HG03064 (cell line): ENCODE measurements at regions not wholly inside any gene's neighbourhood (a gene's known extent, or its start where the extent isn't known, plus 50 kb on each side); places are given as distances from the start of the nearest gene placed in this dataset.
"Not testable (repeated sequence)": the region's sequence is repeated elsewhere in the genome, so short reads cannot be mapped to it uniquely, and the experiment has no call there.

Experiments used
- ATAC-seq: cut with Tn5 transposase; IDR thresholded peaks from one replicate; pipeline ENCODE4 v1.9.1; 2021; ENCODE audit warnings: low read depth; ENCODE audit not compliant: unreplicated experiment

- ATAC-seq = no peak
Measured at GRCh38 chr4:128758314-128758922, 51.1 kb upstream of the JADE1 start.

DNA sequence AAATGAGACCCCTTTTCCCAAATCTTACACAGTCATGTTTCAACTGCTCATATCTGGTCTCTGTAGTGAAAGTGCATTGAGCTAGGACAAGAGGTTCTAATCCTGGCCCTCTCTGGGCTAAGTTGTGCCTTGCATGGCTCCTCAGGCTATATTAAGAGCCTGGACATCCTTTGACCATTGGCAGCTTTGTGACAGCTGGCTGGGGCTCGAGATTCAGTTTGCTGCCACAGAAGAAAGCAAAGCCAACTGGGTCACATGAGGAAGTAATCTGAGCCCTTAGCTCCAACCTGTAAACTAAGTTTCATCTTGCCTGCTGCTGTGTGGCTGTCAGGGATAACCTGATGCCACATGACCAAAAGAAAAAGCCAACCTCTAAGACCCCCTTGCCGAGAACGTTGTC lies 51.8 kb upstream of the JADE1 start:
- no peak for ATAC-seq

- no peak for ATAC-seq
Measured at GRCh38 chr4:128751354-128751753, 58.1 kb upstream of the JADE1 start.

- ATAC-seq = not testable (repeated sequence)
Measured at GRCh38 chr4:128741748-128742147, 67.8 kb upstream of the JADE1 start.

- ATAC-seq = no peak
Measured at GRCh38 chr4:128737098-128737513, 72.4 kb upstream of the JADE1 start.

- ATAC-seq = no peak
Measured at GRCh38 chr4:128735714-128736113, 73.8 kb upstream of the JADE1 start.

- ATAC-seq = no peak
Measured at GRCh38 chr4:128728190-128728589, 81.3 kb upstream of the JADE1 start.

GRCh38 chr4:128727658-128728057 lies 81.8 kb upstream of the JADE1 start:
- no peak for ATAC-seq

DNA sequence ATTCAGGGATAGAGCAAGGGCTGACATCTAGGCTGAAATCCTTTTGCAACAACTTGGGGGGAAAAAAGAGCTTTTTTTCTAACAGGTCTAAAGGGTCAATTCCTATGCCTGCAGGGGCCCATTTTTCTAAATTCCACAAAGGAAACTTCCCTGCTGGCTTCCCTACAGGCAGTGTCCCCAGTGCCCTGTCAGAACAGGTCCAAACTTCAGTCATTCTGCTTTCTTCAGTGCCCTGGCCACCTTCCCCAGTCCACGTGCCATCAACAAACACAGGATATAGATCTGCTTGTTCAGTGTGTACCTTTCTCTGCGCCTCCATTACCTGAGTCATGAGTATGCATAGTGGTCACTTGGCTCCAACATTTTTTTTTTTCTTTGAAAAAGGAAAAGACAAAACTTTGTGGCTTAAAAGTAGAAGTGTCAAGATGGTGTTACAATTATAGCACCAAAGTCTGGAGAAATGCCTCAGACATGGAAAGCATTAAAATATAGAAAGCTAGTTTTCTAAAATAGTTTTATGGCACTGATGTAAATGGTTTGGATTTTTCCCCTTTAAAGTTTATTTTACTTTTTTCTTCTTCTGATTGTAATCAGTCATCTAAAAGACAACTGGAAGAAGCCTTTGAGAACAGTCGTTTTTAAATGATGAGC lies 84.0 kb upstream of the JADE1 start:
- no peak for ATAC-seq

DNA sequence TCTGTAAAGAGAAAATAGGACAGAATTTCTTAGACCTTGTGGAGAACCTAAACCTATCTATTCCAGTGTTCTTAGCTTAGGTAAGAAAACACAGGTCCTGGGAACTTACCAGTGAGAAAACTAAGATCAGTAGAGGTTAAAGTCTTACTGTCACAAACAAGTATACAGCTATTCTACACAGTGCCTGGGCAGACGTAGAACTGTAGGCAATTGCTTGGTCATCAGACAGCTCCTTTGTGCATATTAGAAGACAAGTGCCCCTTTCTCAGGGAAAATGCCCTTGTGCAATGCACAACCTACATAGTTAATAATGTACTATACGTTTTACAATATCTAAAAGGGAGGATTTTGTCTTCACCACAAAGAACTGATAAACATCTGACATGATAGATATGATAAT lies 86.6 kb upstream of the JADE1 start:
- no peak for ATAC-seq

DNA sequence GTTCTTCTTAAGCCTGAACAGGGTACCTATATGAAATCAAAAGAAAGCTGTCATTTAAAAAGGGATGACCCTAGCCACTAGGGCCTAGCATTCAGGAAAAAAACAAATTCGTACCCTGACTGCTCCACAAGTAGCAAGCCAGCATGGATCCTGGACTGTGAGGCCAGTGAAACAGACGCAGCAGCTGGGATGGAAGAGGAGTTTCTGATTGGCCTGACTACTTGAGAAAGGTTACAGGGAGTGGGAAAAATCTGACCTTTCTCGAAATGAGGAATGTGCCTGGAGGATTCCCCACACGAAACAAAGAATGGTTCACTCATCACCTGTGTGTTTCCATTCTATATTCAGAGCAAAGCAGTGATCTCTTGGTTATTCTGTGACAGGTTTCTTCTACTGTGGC lies 87.6 kb upstream of the JADE1 start:
- ATAC-seq = no peak

GRCh38 chr4:128720270-128720669 lies 89.2 kb upstream of the JADE1 start:
- ATAC-seq = no peak

GRCh38 chr4:128718768-128719167 lies 90.7 kb upstream of the JADE1 start:
- ATAC-seq = no peak

DNA sequence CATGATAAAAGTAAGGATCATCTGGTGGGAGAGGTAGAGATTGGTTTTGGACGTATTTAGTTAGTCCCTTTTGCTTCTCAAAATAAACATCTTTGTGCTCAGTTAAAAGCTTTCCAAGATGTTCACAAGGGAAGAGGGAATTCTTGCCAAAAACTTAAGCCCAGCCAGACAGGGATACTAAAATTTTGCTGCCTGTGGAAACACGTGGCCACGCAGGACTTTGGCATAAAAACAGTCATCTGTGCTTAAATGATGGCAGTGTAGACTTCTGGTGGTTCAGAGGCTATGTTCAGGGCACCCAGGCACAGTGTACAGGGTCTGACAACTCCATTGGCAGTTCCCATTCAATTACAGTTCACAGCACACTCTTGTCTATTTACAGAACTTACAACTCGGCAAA lies 93.2 kb upstream of the JADE1 start:
- no peak for ATAC-seq

- no peak for ATAC-seq
Measured at GRCh38 chr4:128715616-128716015, 93.9 kb upstream of the JADE1 start.

DNA sequence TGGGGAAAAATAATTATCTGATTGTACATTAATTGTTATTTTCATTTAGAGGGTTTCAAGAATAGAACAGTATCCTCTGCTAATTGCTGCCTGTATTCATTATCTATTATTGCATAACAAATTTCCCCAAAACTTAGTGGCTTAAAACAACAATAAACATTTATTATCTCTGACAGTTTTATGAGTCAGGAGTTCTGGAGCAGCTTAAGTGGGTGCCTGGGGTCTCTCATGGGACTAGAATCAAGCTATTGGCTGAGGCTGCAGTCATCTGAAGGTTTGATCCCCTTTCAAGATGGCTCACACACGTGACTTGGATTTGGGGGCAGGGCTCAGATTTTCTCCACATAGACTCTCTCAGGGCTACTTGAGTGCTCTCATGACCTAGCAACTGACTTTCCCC lies 98.1 kb upstream of the JADE1 start:
- no peak for ATAC-seq

- no peak for ATAC-seq
Measured at GRCh38 chr4:128709268-128709667, 100.2 kb upstream of the JADE1 start.

GRCh38 chr4:128707864-128708263 lies 101.6 kb upstream of the JADE1 start:
- no peak for ATAC-seq

DNA sequence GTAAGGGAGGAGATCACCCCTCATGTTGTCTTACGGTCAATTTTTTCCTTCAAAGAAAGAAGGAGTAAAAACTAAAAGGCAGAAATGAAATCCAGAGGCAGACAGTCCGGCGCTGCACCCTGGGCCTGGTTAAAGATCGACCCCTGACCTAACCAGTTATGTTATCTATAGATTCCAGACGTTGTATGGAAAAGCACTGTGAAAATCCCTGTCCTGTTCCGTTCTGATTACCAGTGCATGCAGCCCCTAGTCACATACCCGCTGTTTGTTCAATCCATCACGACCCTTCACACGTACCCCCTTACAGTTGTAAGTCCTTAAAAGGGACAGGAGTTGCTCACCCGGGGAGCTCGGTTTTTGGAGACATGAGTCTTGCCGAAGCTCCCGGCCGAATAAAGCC lies 105.6 kb upstream of the JADE1 start:
- ATAC-seq = no peak

DNA sequence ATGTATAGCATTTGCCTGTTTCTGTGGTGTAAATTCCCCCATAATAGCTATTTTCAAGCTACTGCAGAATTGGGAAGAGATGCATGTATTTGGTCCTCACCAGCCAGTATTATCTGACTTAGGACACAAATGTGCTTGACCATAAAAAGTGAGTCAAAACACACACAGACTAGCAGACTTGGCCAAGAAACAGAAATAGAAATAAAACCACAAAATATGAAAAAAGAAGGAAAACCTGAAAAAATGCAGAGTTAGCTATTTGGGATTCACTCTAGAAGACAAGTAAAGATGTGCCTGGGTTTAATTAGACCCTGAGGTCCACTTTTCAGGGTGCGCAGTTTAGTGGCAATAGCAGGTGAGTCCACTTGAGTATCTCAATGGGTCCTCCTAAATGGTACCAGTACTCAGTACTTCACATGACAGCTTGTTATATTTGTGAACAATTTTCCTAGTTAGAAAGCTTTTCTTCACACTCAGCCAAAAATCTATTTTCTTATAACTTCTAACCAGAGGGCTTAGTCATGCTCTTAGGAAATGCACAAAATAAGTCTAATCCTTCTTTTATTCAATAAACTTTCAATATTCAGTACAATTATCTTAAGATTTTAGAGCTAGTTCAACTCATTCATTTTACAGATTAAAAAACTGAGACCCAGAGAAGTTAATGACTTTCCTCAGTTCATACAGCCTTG lies 108.7 kb upstream of the JADE1 start:
- no peak for ATAC-seq

DNA sequence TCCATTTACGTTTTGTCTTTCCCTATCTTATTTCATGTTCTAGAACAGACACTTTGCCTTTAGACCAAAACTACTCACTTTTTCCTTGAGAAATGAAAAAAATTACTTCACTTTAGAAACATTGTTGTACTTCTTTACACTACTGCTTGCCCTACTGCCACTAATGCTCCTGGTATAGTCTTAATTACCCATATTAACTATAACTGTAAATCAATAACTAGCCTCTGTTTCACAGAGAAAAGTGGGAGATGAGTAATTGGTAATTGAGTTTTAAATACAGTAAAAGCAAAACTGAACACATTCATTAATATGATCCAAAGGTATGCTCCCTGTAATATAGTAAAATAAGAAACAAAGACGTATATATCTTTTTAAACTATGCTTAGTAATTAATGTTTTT lies 111.1 kb upstream of the JADE1 start:
- no peak for ATAC-seq

DNA sequence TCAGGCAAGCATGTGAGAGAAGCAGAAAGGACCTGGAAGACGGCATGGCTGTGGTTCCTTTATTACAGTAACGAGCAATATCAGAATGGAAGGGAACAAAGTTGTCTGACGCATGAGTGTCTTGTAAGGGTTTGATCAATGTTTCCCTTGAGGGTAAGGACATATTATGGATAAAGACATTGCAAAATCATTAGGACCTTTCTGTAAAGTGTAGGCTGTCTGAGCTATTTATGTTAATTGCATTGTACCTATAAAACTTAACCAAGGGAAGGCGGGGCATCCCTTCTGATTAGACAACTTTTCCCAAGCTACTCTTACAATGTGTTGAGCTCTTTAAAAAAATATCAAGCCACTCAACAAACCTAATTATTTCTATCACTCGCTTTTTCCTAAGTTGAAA lies 112.2 kb upstream of the JADE1 start:
- no peak for ATAC-seq
